Esophagus muscularis mucosa (tissue), 3 donors: ENCODE measurements at regions not wholly inside any gene's neighbourhood (a gene's known extent, or its start where the extent isn't known, plus 50 kb on each side); places are given as distances from the start of the nearest gene placed in this dataset.

Experiments
- CTCF ChIP-seq, 3 experiments: fragments of 200-600 bp in 2 of 3; fragments of 450-650 bp in 1 of 3; sonication (generic) in 2 of 3; IDR thresholded peaks; one replicate each; pipeline ENCODE4 v1.5.1; 2017 to 2019; ENCODE audit warnings: antibody characterized with exemption in 3 of 3, mild to moderate bottlenecking in 2 of 3, moderate library complexity in 1 of 3
- POLR2AphosphoS5 ChIP-seq, 2 donors: sonication (generic); formaldehyde crosslinking; IDR thresholded peaks; one replicate each; pipeline ENCODE4 v1.6.1; 2017; ENCODE audit warnings: antibody characterized with exemption in 2 of 2

- no peak for TF ChIP-seq CTCF (IDR thresholded peaks at IDR 0.05)
- no peak for TF ChIP-seq POLR2AphosphoS5 (IDR thresholded peaks at IDR 0.05)
Observed at GRCh38 chr15:24745290-24745689, 69.7 kb downstream of the NPAP1 start.
